ENCODE measurements at regions not wholly inside any gene's neighbourhood (a gene's known extent, or its start where the extent isn't known, plus 50 kb on each side); places are given as distances from the start of the nearest gene placed in this dataset.

- Mint-ChIP-seq H3K4me3 (no peak overlapping the region), H3K9me3 (peaks cover 18% of the 10 kb centered on the region), H3K27ac (no peak overlapping the region), H3K36me3 (ENCODE audit: low read depth) (no peaks in the 10 kb centered on the region), H3K27me3 (ENCODE audit: insufficient read depth) (no peaks in the 10 kb centered on the region), H3K4me1 (ENCODE audit: low read depth) (no peaks in the 10 kb centered on the region)
- no peak for DNase-seq (ENCODE audit: low spot score)
- intact Hi-C loops (cut with micrococcal nuclease): no loop called here
These were observed 244.9 kb downstream of the IRX2 start for GRCh38 chr5:2506603-2507002.

- peaks cover 18% of the 10 kb centered on the region for H3K9me3 Mint-ChIP-seq
- intact Hi-C loops (cut with micrococcal nuclease): no loop called here
- no peaks in the 10 kb centered on the region for H3K36me3 Mint-ChIP-seq (ENCODE audit: low read depth)
- no peak for DNase-seq (ENCODE audit: low spot score)
- no peaks in the 10 kb centered on the region for H3K4me1 Mint-ChIP-seq (ENCODE audit: low read depth)
- no peak overlapping the region for H3K4me3 Mint-ChIP-seq
- H3K27ac Mint-ChIP-seq: no peak overlapping the region
- no peaks in the 10 kb centered on the region for H3K27me3 Mint-ChIP-seq (ENCODE audit: insufficient read depth)
These were observed 246.3 kb downstream of the IRX2 start for GRCh38 chr5:2505217-2505616.

GRCh38 chr5:2502970-2503594, 248.4 kb downstream of the IRX2 start:
- Mint-ChIP-seq H3K4me1 (ENCODE audit: low read depth) (no peaks in the 10 kb centered on the region), H3K36me3 (ENCODE audit: low read depth) (no peaks in the 10 kb centered on the region), H3K4me3 (no peak overlapping the region), H3K27ac (no peak overlapping the region), H3K9me3 (peaks cover 16% of the 10 kb centered on the region), H3K27me3 (ENCODE audit: insufficient read depth) (no peaks in the 10 kb centered on the region)
- no peak for DNase-seq (ENCODE audit: low spot score)
- intact Hi-C loops (cut with micrococcal nuclease): no loop called here

GRCh38 chr5:2499917-2500316, 251.6 kb downstream of the IRX2 start:
- intact Hi-C loops (cut with micrococcal nuclease): no loop called here
- no peak for DNase-seq (ENCODE audit: low spot score)

GRCh38 chr5:2496891-2497290, 254.6 kb downstream of the IRX2 start:
- H3K27me3 Mint-ChIP-seq (ENCODE audit: insufficient read depth): no peaks in the 10 kb centered on the region
- no peak overlapping the region for H3K4me3 Mint-ChIP-seq
- no peaks in the 10 kb centered on the region for H3K4me1 Mint-ChIP-seq (ENCODE audit: low read depth)

More at GRCh38 chr5:2499917-2500316, 251.6 kb downstream of the IRX2 start:
- Mint-ChIP-seq H3K9me3 (peaks cover 16% of the 10 kb centered on the region), H3K4me1 (ENCODE audit: low read depth) (no peaks in the 10 kb centered on the region), H3K36me3 (ENCODE audit: low read depth) (no peaks in the 10 kb centered on the region), H3K27ac (no peak overlapping the region), H3K4me3 (no peak overlapping the region), H3K27me3 (ENCODE audit: insufficient read depth) (no peaks in the 10 kb centered on the region)

GRCh38 chr5:2496126-2496525, 255.4 kb downstream of the IRX2 start:
- no peak overlapping the region for H3K4me3 Mint-ChIP-seq
- peaks cover 4% of the 10 kb centered on the region for H3K9me3 Mint-ChIP-seq
- H3K27me3 Mint-ChIP-seq (ENCODE audit: insufficient read depth): no peaks in the 10 kb centered on the region
- no peak for DNase-seq (ENCODE audit: low spot score)
- no peaks in the 10 kb centered on the region for H3K36me3 Mint-ChIP-seq (ENCODE audit: low read depth)
- intact Hi-C loops (cut with micrococcal nuclease): no loop called here
- no peak overlapping the region for H3K27ac Mint-ChIP-seq
- no peaks in the 10 kb centered on the region for H3K4me1 Mint-ChIP-seq (ENCODE audit: low read depth)

More at GRCh38 chr5:2496891-2497290, 254.6 kb downstream of the IRX2 start:
- intact Hi-C loops (cut with micrococcal nuclease): no loop called here
- DNase-seq (ENCODE audit: low spot score): no peak
- Mint-ChIP-seq H3K9me3 (peaks cover 4% of the 10 kb centered on the region), H3K36me3 (ENCODE audit: low read depth) (no peaks in the 10 kb centered on the region), H3K27ac (no peak overlapping the region)

- H3K27me3 Mint-ChIP-seq (ENCODE audit: insufficient read depth): no peaks in the 10 kb centered on the region
- DNase-seq (ENCODE audit: low spot score): no peak
- no peaks in the 10 kb centered on the region for H3K36me3 Mint-ChIP-seq (ENCODE audit: low read depth)
- intact Hi-C loops (cut with micrococcal nuclease): no loop called here
- no peaks in the 10 kb centered on the region for H3K4me1 Mint-ChIP-seq (ENCODE audit: low read depth)
- no peak overlapping the region for H3K4me3 Mint-ChIP-seq
- H3K27ac Mint-ChIP-seq: no peak overlapping the region
- H3K9me3 Mint-ChIP-seq: no peaks in the 10 kb centered on the region
These were observed 258.1 kb downstream of the IRX2 start for GRCh38 chr5:2493356-2493755.

- no peaks in the 10 kb centered on the region for H3K27me3 Mint-ChIP-seq (ENCODE audit: insufficient read depth)
- no peaks in the 10 kb centered on the region for H3K9me3 Mint-ChIP-seq
- intact Hi-C loops (cut with micrococcal nuclease): no loop called here
- H3K4me3 Mint-ChIP-seq: no peak overlapping the region
- DNase-seq (ENCODE audit: low spot score): no peak
- H3K27ac Mint-ChIP-seq: no peak overlapping the region
- no peaks in the 10 kb centered on the region for H3K4me1 Mint-ChIP-seq (ENCODE audit: low read depth)
- no peaks in the 10 kb centered on the region for H3K36me3 Mint-ChIP-seq (ENCODE audit: low read depth)
These were observed 259.0 kb downstream of the IRX2 start for GRCh38 chr5:2492476-2492875.

- Mint-ChIP-seq H3K4me1 (ENCODE audit: low read depth) (no peaks in the 10 kb centered on the region), H3K9me3 (no peaks in the 10 kb centered on the region), H3K4me3 (no peak overlapping the region), H3K36me3 (ENCODE audit: low read depth) (no peaks in the 10 kb centered on the region), H3K27ac (no peak overlapping the region), H3K27me3 (ENCODE audit: insufficient read depth) (no peaks in the 10 kb centered on the region)
- no peak for DNase-seq (ENCODE audit: low spot score)
- intact Hi-C loops (cut with micrococcal nuclease): no loop called here
These were observed 259.6 kb downstream of the IRX2 start for GRCh38 chr5:2491846-2492245.

- intact Hi-C loops (cut with micrococcal nuclease): no loop called here
- Mint-ChIP-seq H3K4me1 (ENCODE audit: low read depth) (no peaks in the 10 kb centered on the region), H3K27me3 (ENCODE audit: insufficient read depth) (no peaks in the 10 kb centered on the region), H3K36me3 (ENCODE audit: low read depth) (no peaks in the 10 kb centered on the region), H3K27ac (no peak overlapping the region), H3K4me3 (no peak overlapping the region), H3K9me3 (no peaks in the 10 kb centered on the region)
- DNase-seq (ENCODE audit: low spot score): no peak
These were observed 262.2 kb downstream of the IRX2 start for GRCh38 chr5:2489306-2489705.

GRCh38 chr5:2488593-2488992, 262.9 kb downstream of the IRX2 start:
- no peak overlapping the region for H3K27ac Mint-ChIP-seq
- DNase-seq (ENCODE audit: low spot score): no peak
- intact Hi-C loops (cut with micrococcal nuclease): no loop called here
- no peaks in the 10 kb centered on the region for H3K36me3 Mint-ChIP-seq (ENCODE audit: low read depth)
- H3K27me3 Mint-ChIP-seq (ENCODE audit: insufficient read depth): no peaks in the 10 kb centered on the region
- H3K9me3 Mint-ChIP-seq: no peaks in the 10 kb centered on the region
- H3K4me1 Mint-ChIP-seq (ENCODE audit: low read depth): no peaks in the 10 kb centered on the region
- no peak overlapping the region for H3K4me3 Mint-ChIP-seq

- H3K9me3 Mint-ChIP-seq: peaks cover 3% of the 10 kb centered on the region
- H3K27ac Mint-ChIP-seq: no peak overlapping the region
- no peaks in the 10 kb centered on the region for H3K4me1 Mint-ChIP-seq (ENCODE audit: low read depth)
- no peak for DNase-seq (ENCODE audit: low spot score)
- H3K4me3 Mint-ChIP-seq: no peak overlapping the region
- intact Hi-C loops (cut with micrococcal nuclease): no loop called here
- H3K27me3 Mint-ChIP-seq (ENCODE audit: insufficient read depth): no peaks in the 10 kb centered on the region
- no peaks in the 10 kb centered on the region for H3K36me3 Mint-ChIP-seq (ENCODE audit: low read depth)
These were observed 264.2 kb downstream of the IRX2 start for GRCh38 chr5:2487152-2487763.

- peaks cover 12% of the 10 kb centered on the region for H3K9me3 Mint-ChIP-seq
- H3K27ac Mint-ChIP-seq: no peak overlapping the region
- no peak for DNase-seq (ENCODE audit: low spot score)
- H3K4me3 Mint-ChIP-seq: no peak overlapping the region
- no peaks in the 10 kb centered on the region for H3K4me1 Mint-ChIP-seq (ENCODE audit: low read depth)
- no peaks in the 10 kb centered on the region for H3K27me3 Mint-ChIP-seq (ENCODE audit: insufficient read depth)
- no peaks in the 10 kb centered on the region for H3K36me3 Mint-ChIP-seq (ENCODE audit: low read depth)
- intact Hi-C loops (cut with micrococcal nuclease): no loop called here
These were observed 265.1 kb downstream of the IRX2 start for GRCh38 chr5:2486373-2486772.

GRCh38 chr5:2482778-2483177, 268.7 kb downstream of the IRX2 start:
- Mint-ChIP-seq H3K36me3 (ENCODE audit: low read depth) (no peaks in the 10 kb centered on the region), H3K9me3 (peaks cover 31% of the 10 kb centered on the region), H3K4me3 (no peak overlapping the region), H3K27ac (no peak overlapping the region), H3K27me3 (ENCODE audit: insufficient read depth) (no peaks in the 10 kb centered on the region), H3K4me1 (ENCODE audit: low read depth) (no peaks in the 10 kb centered on the region)
- no peak for DNase-seq (ENCODE audit: low spot score)
- intact Hi-C loops (cut with micrococcal nuclease): no loop called here
